ENCODE measurements at regions not wholly inside any gene's neighbourhood (a gene's known extent, or its start where the extent isn't known, plus 50 kb on each side); places are given as distances from the start of the nearest gene placed in this dataset.

GRCh38 chr2:16818203-16818556 lies 152.5 kb upstream of the CYRIA start:
- no peak for TF ChIP-seq CTCF (IDR thresholded peaks at IDR 0.05)
- no peak for TF ChIP-seq EZH2 (IDR thresholded peaks at IDR 0.05)

Data from neural progenitor cell (in vitro differentiated cells).